Fibroblast of mammary gland (primary cell): ENCODE measurements at regions not wholly inside any gene's neighbourhood (a gene's known extent, or its start where the extent isn't known, plus 50 kb on each side); places are given as distances from the start of the nearest gene placed in this dataset.
A peak's percentile ranks its signal among the peaks of the same experiment; 100 is the strongest.

Experiments used
- DNase-seq: peaks from one replicate; pipeline ENCODE4 v3.0.0-alpha.2; 2010; ENCODE audit warnings: low read depth
- H3K4me3 ChIP-seq: 2 replicates; pipeline ENCODE4 v1.5.1; 2011; ENCODE audit warnings: low read depth, mild to moderate bottlenecking, low read length, moderate library complexity; ENCODE audit not compliant: control insufficient read depth
- TF ChIP-seq, protein P1 (sequence below): conservative IDR thresholded peaks from 2 replicates; pipeline ENCODE4 v1.5.1; 2011; ENCODE audit warnings: low read depth, low read length, inconsistent platforms; ENCODE audit not compliant: control insufficient read depth, insufficient read depth

DNA sequence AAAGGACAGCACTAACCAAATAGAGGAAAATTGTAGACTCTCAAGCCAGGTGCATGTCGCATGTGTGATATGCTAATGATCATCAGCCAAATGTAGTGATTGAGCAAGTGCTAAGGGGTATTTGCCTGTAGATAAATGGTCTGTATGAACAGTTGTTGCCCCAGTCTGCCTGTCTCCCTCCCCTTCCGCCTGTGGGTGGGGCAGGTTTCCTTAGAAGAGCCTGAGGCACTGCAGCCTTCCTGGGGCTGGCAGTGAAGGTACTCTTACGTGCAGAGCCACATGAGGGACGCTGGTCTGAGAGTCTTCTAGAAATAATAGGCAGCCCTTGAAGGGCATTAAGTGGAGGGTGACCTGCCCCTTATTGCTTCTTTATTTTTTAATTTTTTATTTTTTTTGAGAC lies 152.1 kb downstream of the SNX10 start:
- TF ChIP-seq, protein P1, sequence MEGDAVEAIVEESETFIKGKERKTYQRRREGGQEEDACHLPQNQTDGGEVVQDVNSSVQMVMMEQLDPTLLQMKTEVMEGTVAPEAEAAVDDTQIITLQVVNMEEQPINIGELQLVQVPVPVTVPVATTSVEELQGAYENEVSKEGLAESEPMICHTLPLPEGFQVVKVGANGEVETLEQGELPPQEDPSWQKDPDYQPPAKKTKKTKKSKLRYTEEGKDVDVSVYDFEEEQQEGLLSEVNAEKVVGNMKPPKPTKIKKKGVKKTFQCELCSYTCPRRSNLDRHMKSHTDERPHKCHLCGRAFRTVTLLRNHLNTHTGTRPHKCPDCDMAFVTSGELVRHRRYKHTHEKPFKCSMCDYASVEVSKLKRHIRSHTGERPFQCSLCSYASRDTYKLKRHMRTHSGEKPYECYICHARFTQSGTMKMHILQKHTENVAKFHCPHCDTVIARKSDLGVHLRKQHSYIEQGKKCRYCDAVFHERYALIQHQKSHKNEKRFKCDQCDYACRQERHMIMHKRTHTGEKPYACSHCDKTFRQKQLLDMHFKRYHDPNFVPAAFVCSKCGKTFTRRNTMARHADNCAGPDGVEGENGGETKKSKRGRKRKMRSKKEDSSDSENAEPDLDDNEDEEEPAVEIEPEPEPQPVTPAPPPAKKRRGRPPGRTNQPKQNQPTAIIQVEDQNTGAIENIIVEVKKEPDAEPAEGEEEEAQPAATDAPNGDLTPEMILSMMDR, result no peak
- no peak overlapping the region for H3K4me3 ChIP-seq
- no peak for DNase-seq

DNA sequence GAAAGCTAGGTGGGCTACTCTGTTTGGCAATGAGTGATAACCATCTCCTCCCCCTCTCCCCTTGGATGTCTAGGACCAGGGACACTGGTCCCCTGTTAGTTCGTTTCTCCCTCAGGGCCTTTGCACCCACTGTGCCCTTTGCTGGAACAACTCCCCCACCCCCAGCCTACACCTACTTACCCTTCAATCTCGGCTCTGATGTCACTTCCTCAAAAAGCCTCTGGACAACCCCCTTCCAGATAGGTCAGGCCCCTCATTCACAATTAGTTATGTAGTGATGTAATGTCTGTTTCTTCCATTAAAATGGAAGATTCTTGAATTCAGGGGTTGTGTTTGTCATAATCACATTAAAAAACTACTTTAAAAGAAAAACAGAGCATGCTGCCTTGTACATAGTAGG lies 152.9 kb downstream of the SNX10 start:
- TF ChIP-seq, protein P1, result no peak
- no peak for DNase-seq
- no peak overlapping the region for H3K4me3 ChIP-seq

DNA sequence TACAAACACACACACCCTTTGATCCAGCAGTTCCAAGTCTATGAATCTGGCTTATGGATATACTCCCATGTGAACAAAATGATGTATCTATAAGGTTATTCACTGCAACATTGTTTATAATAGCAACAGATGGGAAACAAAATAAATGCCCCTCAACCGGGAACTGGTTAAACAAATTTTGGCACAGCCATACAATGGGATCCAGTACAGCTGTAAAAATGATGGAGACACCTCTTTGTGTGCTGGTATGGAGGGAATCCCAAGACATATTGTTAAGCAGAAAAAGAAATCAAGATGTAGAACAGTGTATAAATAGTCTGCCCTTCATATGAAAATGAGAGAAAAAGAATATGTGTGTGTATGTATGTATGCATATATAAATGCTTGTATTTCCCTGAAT lies 155.5 kb downstream of the SNX10 start:
- no peak for DNase-seq
- TF ChIP-seq, protein P1, result no peak
- no peak overlapping the region for H3K4me3 ChIP-seq

DNA sequence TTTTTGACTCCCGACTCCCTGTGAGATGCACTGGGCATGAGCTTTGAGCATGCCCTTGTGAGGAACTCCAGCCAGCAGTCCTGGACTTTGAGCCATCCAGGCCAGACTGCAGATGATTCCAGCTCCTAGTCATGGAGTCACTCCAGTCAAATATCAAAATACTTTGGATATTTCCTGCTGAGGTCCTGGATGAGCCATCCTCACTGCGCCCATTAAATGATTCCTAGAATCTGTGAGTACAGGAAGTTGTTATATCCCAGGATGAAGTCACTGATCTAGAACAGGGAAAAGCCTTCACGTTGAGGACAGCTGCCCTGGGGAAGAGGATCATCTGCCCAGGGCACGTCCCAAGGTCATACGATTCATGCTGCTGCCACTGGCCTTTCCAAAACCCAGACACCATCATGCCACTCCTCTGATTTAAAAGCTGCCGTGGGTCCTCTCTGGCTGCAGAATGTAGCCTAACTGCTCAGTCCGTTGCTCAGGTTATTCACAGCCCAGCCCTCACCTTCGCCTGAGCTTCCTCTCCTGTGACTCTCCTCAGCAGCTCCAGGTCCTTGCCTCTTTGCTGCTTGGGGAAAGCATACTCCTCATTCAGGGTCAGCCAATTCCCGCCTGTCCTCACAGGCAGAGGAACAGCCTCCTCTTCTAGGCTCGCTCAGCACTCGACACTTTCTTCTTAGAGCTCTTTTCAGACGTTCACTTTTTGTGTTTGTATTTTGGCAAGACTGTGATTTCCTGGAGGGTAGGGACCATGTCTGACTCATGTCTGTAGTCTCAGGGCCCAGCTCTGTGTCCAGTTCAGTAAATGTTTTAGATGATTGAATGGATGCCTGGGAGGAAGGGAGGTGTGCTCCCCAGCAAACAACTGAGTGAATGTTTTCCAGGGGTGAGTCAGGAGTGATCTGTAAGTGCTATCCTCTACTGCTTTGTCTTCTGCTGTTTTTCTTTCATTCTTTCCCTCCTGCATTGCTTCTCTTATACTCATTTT lies 157.8 kb downstream of the SNX10 start:
- TF ChIP-seq, protein P1, result no peak
- H3K4me3 ChIP-seq, result no peak overlapping the region
- peak; percentile 77 for DNase-seq

DNA sequence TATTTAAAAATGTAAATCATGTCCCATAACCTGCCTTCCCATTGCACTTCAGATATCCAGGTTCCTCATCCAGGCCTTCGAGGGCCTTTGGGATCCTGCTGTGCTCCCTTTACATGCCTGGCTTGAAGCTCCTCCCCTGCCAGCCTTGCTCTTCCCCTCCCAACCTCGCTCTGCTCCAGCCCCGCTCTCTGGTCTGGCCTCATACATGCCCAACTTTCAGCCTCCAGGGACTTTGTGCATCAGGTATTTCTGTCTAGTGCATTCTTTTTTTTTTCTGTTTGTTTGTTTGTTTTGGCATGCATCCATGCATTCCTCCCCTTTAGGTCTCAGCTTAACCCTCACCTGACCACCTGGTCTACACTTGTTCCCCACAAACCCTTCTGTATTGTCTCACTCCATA lies 160.3 kb downstream of the SNX10 start:
- DNase-seq, result no peak
- TF ChIP-seq, protein P1, result no peak
- H3K4me3 ChIP-seq, result no peak overlapping the region

DNA sequence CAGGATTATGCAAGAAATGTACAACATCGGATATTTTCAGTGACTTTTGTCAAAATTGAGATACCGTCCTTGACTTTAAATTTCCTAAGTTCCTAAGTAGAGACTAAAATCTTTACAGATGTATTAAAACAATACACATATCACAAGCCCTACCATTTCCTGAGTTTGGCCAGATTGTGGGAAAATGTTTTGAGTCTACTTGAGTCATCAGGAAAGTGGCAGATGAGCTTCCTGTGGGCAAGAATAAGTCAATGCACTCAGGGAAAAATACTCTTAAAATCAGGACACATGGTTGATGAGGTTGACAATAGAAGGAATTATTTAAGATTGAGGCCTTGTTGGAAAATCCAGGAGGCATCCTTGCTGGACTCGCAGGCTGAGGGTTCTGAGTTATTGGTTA lies 162.5 kb downstream of the SNX10 start:
- DNase-seq, result peak; percentile 36
- TF ChIP-seq, protein P1, result no peak
- no peak overlapping the region for H3K4me3 ChIP-seq
